HCT116 (cell line): ENCODE measurements at regions not wholly inside any gene's neighbourhood (a gene's known extent, or its start where the extent isn't known, plus 50 kb on each side); places are given as distances from the start of the nearest gene placed in this dataset.

Experiments used
- ATAC-seq: fragments of 200-7000 bp; cut with Tn5 transposase; 2 replicates; pipeline ENCODE4 v1.9.1; 2020; ENCODE audit warnings: mild to moderate bottlenecking, moderate library complexity
- BruUV-seq: library from RNA; stranded (reverse); fragments of 400-500 nt; replicated peaks from 2 replicates; lab custom pipeline; 2021; lab: Mats Ljungman, UMichigan
- CTCF ChIA-PET: fragments of 300-600 bp; sonication (Branson Sonifier 250); formaldehyde crosslinking; loops from one replicate; lab custom pipeline; 2021; ENCODE audit warnings: antibody characterized with exemption; lab: Charles Lee
- POLR2A ChIA-PET: fragments of 300-600, 350-600 bp; sonication (Branson Sonifier 250); formaldehyde crosslinking; loops from one replicate; lab custom pipeline; 2021; ENCODE audit warnings: antibody characterized with exemption; lab: Charles Lee
- RAD21 ChIA-PET, 2 experiments: fragments of 300-600 bp; sonication (Branson Sonifier 250); formaldehyde crosslinking; loops; one replicate each; lab custom pipeline; 2023; ENCODE audit warnings: low total read pairs in 2 of 2; ENCODE audit not compliant: uncharacterized antibody in 2 of 2, unreplicated experiment in 2 of 2, low non-redundant PET in 1 of 2; lab: Charles Lee
- DNase-seq: peaks from one replicate; pipeline ENCODE4 v3.0.0-alpha.2; 2010; ENCODE audit warnings: low read depth, low spot score
- H2AFZ ChIP-seq: fragments of 200-600 bp; shearing (Covaris generic), sonication (generic); 2 replicates; pipeline ENCODE4 v1.6.1; 2017; ENCODE audit warnings: low read depth, mixed run types, mixed read lengths, antibody characterized with exemption, low read length; ENCODE audit not compliant: poor library complexity, severe bottlenecking
- H3K27ac ChIP-seq: 2 replicates; pipeline ENCODE4 v1.5.1; 2012; ENCODE audit warnings: low read depth, low read length
- H3K27me3 ChIP-seq: fragments of 200-600 bp; sonication (generic); 2 replicates; pipeline ENCODE4 v1.6.1; 2016; ENCODE audit warnings: mixed run types, low read length, mixed read lengths; ENCODE audit not compliant: insufficient read depth
- H3K36me3 ChIP-seq, 2 experiments: fragments of 200-500 bp in 1 of 2; fragments of 200-600 bp in 1 of 2; sonication (Bioruptor generic) in 1 of 2; sonication (generic) in 1 of 2; 2 replicates each; pipeline versions ENCODE4 v1.5.1 to v1.6.1; 2014 to 2016; ENCODE audit warnings: low read length in 2 of 2, inconsistent platforms in 1 of 2, mixed read lengths in 1 of 2, mixed run types in 1 of 2; ENCODE audit not compliant: insufficient read depth in 2 of 2, control insufficient read depth in 1 of 2
- H3K4me1 ChIP-seq, 2 experiments: fragments of 200-600 bp in 1 of 2; sonication (generic) in 1 of 2; 2 replicates each; pipeline versions ENCODE4 v1.5.1 to v1.6.1; 2012 to 2017; ENCODE audit warnings: low read length in 2 of 2, inconsistent platforms in 1 of 2, mild to moderate bottlenecking in 1 of 2, mixed read lengths in 1 of 2, mixed run types in 1 of 2, moderate library complexity in 1 of 2; ENCODE audit not compliant: insufficient read depth in 2 of 2, control insufficient read depth in 1 of 2
- H3K4me2 ChIP-seq: fragments of 200-600 bp; sonication (generic); 2 replicates; pipeline ENCODE4 v1.6.1; 2017; ENCODE audit warnings: mixed run types, low read length, mixed read lengths
- H3K4me3 ChIP-seq, 2 experiments: fragments of 200-600 bp in 1 of 2; sonication (generic) in 1 of 2; replicated peaks in 1 of 2; 2 replicates each; pipeline ENCODE4 v1.5.1; 2011 to 2016; ENCODE audit warnings: low read length in 2 of 2, control low read depth in 1 of 2, low read depth in 1 of 2, mild to moderate bottlenecking in 1 of 2, mixed read lengths in 1 of 2, mixed run types in 1 of 2
- H3K79me2 ChIP-seq: fragments of 200-600 bp; sonication (generic); 2 replicates; pipeline ENCODE4 v1.6.1; 2017; ENCODE audit warnings: mild to moderate bottlenecking, mixed run types, low read length, moderate library complexity, mixed read lengths; ENCODE audit not compliant: insufficient read depth
- H3K9ac ChIP-seq: fragments of 200-600 bp; sonication (generic); 2 replicates; pipeline ENCODE4 v1.6.1; 2016; ENCODE audit warnings: low read length, mixed read lengths
- H3K9me2 ChIP-seq: fragments of 200-600 bp; sonication (generic), shearing (Covaris generic); 2 replicates; pipeline ENCODE4 v1.6.1; 2017; ENCODE audit warnings: mixed run types, mild to moderate bottlenecking, moderate library complexity; ENCODE audit not compliant: insufficient read depth
- H3K9me3 ChIP-seq, 2 experiments: fragments of 200-500 bp in 1 of 2; fragments of 200-600 bp in 1 of 2; sonication (Bioruptor generic) in 1 of 2; sonication (generic) in 1 of 2; 2 replicates each; pipeline ENCODE4 v1.6.1; 2014 to 2017; ENCODE audit warnings: low read length in 2 of 2, mixed read lengths in 2 of 2, inconsistent platforms in 1 of 2, low read depth in 1 of 2, mild to moderate bottlenecking in 1 of 2, mixed run types in 1 of 2, moderate library complexity in 1 of 2; ENCODE audit not compliant: control insufficient read depth in 1 of 2, insufficient read depth in 1 of 2
- H4K20me1 ChIP-seq: fragments of 200-600 bp; sonication (generic), shearing (Covaris generic); 2 replicates; pipeline ENCODE4 v1.6.1; 2017; ENCODE audit warnings: mixed run types, mild to moderate bottlenecking, moderate library complexity; ENCODE audit not compliant: insufficient read depth
- CBX3 ChIP-seq: IDR thresholded peaks from 2 replicates; pipeline ENCODE4 v1.6.1; 2012; ENCODE audit warnings: low read depth
- CEBPB ChIP-seq: IDR thresholded peaks from 2 replicates; pipeline ENCODE4 v1.6.1; 2012; ENCODE audit warnings: low read depth
- CTCF ChIP-seq, 3 experiments: fragments of 200-600 bp in 1 of 3; sonication (generic) in 1 of 3; IDR thresholded peaks in 2 of 3; conservative IDR thresholded peaks in 1 of 3; 2 replicates each; pipeline ENCODE4 v1.5.1; 2012 to 2017; ENCODE audit warnings: low read depth in 2 of 3, low read length in 2 of 3, antibody characterized with exemption in 1 of 3, borderline replicate concordance in 1 of 3, control low read depth in 1 of 3, mild to moderate bottlenecking in 1 of 3, mixed read lengths in 1 of 3, mixed run types in 1 of 3, moderate library complexity in 1 of 3; ENCODE audit not compliant: insufficient read depth in 1 of 3
- ELF1 ChIP-seq: IDR thresholded peaks from 2 replicates; pipeline ENCODE4 v1.6.1; 2012; ENCODE audit warnings: low read depth, borderline replicate concordance
- EZH2 ChIP-seq: fragments of 200-600 bp; sonication (generic); IDR thresholded peaks from 2 replicates; pipeline ENCODE4 v1.6.1; 2017; ENCODE audit warnings: antibody characterized with exemption, mixed run types
- MAX ChIP-seq: IDR thresholded peaks from 2 replicates; pipeline ENCODE4 v1.6.1; 2012
- POLR2A ChIP-seq: IDR thresholded peaks from 2 replicates; pipeline ENCODE4 v1.7.0; 2011; ENCODE audit warnings: borderline replicate concordance; ENCODE audit not compliant: insufficient read depth, insufficient read length; ENCODE audit errors: extremely low read depth
- RAD21 ChIP-seq: IDR thresholded peaks from 2 replicates; pipeline ENCODE4 v1.6.1; 2012; ENCODE audit warnings: low read depth, mild to moderate bottlenecking
- YY1 ChIP-seq: IDR thresholded peaks from 2 replicates; pipeline ENCODE4 v1.6.1; 2011; ENCODE audit warnings: low read length, low read depth, moderate library complexity, mild to moderate bottlenecking; ENCODE audit not compliant: insufficient replicate concordance; ENCODE audit errors: extremely low read depth
- intact Hi-C: fragments of 100-400 bp; cut with micrococcal nuclease; formaldehyde crosslinking; loops from 2 replicates; pipeline ENCODE4 v1.10.0; 2022
- TF ChIP-seq, protein P1 (sequence below): IDR thresholded peaks from 2 replicates; pipeline ENCODE4 v1.6.1; 2012
- TF ChIP-seq, protein P2 (sequence below): IDR thresholded peaks from 2 replicates; pipeline ENCODE4 v1.6.1; 2012; ENCODE audit warnings: low read depth

GRCh38 chr10:60444494-60445064 lies 54.9 kb upstream of the ANK3 start:
- Histone ChIP-seq H3K9me3 (no peaks in the 10 kb centered on the region), H3K27me3 (no peaks in the 10 kb centered on the region), H4K20me1 (no peaks in the 10 kb centered on the region), H2AFZ (no peak overlapping the region), H3K9ac (no peak overlapping the region), H3K36me3 (no peaks in the 10 kb centered on the region), H3K4me1 (no peaks in the 10 kb centered on the region; a peak in 1 of 4 replicates), H3K9me2 (no peaks in the 10 kb centered on the region), H3K4me3 (no peak overlapping the region), H3K79me2 (no peaks in the 10 kb centered on the region), H3K4me2 (no peak overlapping the region), H3K27ac (no peak overlapping the region)
- CTCF ChIA-PET: interaction anchor here (1.4 to 4.9 kb wide), 5 partner anchors 198 to 326 kb away, joined by 3 to 33 read pairs (median 5); no protein-coding TSS in a partner anchor
- peak; percentile 36 to 70 (median 66); a peak in 4 of 6 replicates for TF ChIP-seq CTCF (IDR thresholded peaks at IDR 0.05 in 2 of 3, conservative IDR thresholded peaks at IDR 0.05 in 1 of 3; ENCODE audit: borderline replicate concordance in 1 of 3, insufficient read depth in 1 of 3, low read depth in 2 of 3, low read length in 2 of 3)
- TF ChIP-seq ELF1: no peak
- no peak for TF ChIP-seq EZH2
- TF ChIP-seq POLR2A: no peak
- no peak; the same call in 1 of the 2 replicates for TF ChIP-seq CEBPB
- no peak for TF ChIP-seq CBX3
- no peak for TF ChIP-seq MAX
- TF ChIP-seq YY1: no peak
- TF ChIP-seq, protein P1, sequence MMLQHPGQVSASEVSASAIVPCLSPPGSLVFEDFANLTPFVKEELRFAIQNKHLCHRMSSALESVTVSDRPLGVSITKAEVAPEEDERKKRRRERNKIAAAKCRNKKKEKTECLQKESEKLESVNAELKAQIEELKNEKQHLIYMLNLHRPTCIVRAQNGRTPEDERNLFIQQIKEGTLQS: no peak
- peak; percentile 75 for TF ChIP-seq RAD21
- TF ChIP-seq, protein P2, sequence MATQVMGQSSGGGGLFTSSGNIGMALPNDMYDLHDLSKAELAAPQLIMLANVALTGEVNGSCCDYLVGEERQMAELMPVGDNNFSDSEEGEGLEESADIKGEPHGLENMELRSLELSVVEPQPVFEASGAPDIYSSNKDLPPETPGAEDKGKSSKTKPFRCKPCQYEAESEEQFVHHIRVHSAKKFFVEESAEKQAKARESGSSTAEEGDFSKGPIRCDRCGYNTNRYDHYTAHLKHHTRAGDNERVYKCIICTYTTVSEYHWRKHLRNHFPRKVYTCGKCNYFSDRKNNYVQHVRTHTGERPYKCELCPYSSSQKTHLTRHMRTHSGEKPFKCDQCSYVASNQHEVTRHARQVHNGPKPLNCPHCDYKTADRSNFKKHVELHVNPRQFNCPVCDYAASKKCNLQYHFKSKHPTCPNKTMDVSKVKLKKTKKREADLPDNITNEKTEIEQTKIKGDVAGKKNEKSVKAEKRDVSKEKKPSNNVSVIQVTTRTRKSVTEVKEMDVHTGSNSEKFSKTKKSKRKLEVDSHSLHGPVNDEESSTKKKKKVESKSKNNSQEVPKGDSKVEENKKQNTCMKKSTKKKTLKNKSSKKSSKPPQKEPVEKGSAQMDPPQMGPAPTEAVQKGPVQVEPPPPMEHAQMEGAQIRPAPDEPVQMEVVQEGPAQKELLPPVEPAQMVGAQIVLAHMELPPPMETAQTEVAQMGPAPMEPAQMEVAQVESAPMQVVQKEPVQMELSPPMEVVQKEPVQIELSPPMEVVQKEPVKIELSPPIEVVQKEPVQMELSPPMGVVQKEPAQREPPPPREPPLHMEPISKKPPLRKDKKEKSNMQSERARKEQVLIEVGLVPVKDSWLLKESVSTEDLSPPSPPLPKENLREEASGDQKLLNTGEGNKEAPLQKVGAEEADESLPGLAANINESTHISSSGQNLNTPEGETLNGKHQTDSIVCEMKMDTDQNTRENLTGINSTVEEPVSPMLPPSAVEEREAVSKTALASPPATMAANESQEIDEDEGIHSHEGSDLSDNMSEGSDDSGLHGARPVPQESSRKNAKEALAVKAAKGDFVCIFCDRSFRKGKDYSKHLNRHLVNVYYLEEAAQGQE: no peak
- intact Hi-C loops: loop anchor here (1.0 to 10.0 kb wide), 3 partner anchors 203 to 840 kb away; no protein-coding TSS in a partner anchor
- DNase-seq (peak; percentile 18), ATAC-seq (no peak)
- RAD21 ChIA-PET: interaction anchor here in 1 of 2 experiments (0.7 kb wide), 1 partner anchor 182 kb away, joined by 4 read pairs; no protein-coding TSS in a partner anchor
- BruUV-seq: no TSS peak
- POLR2A ChIA-PET: no interaction called here
